HEK293T (cell line): ENCODE measurements at regions not wholly inside any gene's neighbourhood (a gene's known extent, or its start where the extent isn't known, plus 50 kb on each side); places are given as distances from the start of the nearest gene placed in this dataset.

ENCODE experiments used
- FOXA1 ChIP-seq: fragments of 450-650 bp; IDR thresholded peaks from 2 replicates; pipeline ENCODE4 v1.6.1; 2016; ENCODE audit warnings: mild to moderate bottlenecking
- FOXK2 ChIP-seq: fragments of 450-650 bp; IDR thresholded peaks from 2 replicates; pipeline ENCODE4 v1.6.1; 2016; ENCODE audit warnings: mild to moderate bottlenecking
- FOXM1 ChIP-seq: fragments of 450-650 bp; IDR thresholded peaks from 2 replicates; pipeline ENCODE4 v1.6.1; 2017; ENCODE audit warnings: mild to moderate bottlenecking, borderline replicate concordance
- L3MBTL2 ChIP-seq: fragments of 450-650 bp; conservative IDR thresholded peaks from 2 replicates; pipeline ENCODE4 v1.6.1; 2016; ENCODE audit warnings: mild to moderate bottlenecking
- LEF1 ChIP-seq: fragments of 450-650 bp; IDR thresholded peaks from 2 replicates; pipeline ENCODE4 v1.6.1; 2017; ENCODE audit warnings: mild to moderate bottlenecking, borderline replicate concordance
- PKNOX1 ChIP-seq: fragments of 450-650 bp; IDR thresholded peaks from 2 replicates; pipeline ENCODE4 v1.6.1; 2016
- SP1 ChIP-seq: fragments of 450-650 bp; IDR thresholded peaks from 2 replicates; pipeline ENCODE4 v1.6.1; 2017
- SUZ12 ChIP-seq: fragments of 450-650 bp; IDR thresholded peaks from 2 replicates; pipeline ENCODE4 v1.6.1; 2016; ENCODE audit warnings: mild to moderate bottlenecking
- ZNF384 ChIP-seq: fragments of 450-650 bp; IDR thresholded peaks from 2 replicates; pipeline ENCODE4 v1.6.1; 2016

- TF ChIP-seq LEF1 (no peak), ZNF384 (no peak), FOXA1 (no peak), SP1 (no peak), FOXK2 (no peak), L3MBTL2 (no peak), SUZ12 (no peak), FOXM1 (no peak), PKNOX1 (no peak)
Observed at GRCh38 chr18:65016631-65017371, 734.0 kb upstream of the CDH7 start.
